Peyer's patch (tissue), 4 donors: ENCODE measurements at regions not wholly inside any gene's neighbourhood (a gene's known extent, or its start where the extent isn't known, plus 50 kb on each side); places are given as distances from the start of the nearest gene placed in this dataset.
"Not testable (repeated sequence)": the region's sequence is repeated elsewhere in the genome, so short reads cannot be mapped to it uniquely, and the experiment has no call there.

Experiments used
- DNase-seq, 3 donors: peaks; one replicate each; pipeline ENCODE4 v3.0.0-alpha.2; 2017 to 2019
- H3K27ac ChIP-seq, 4 donors: fragments of 200-600 bp; sonication (generic); one replicate each; pipeline ENCODE4 v1.5.1; 2016 to 2019
- H3K27me3 ChIP-seq, 2 donors: fragments of 200-600 bp; sonication (generic); one replicate each; pipeline ENCODE4 v1.5.1; 2019
- H3K36me3 ChIP-seq, 3 donors: fragments of 200-600 bp; sonication (generic); one replicate each; pipeline ENCODE4 v1.5.1; 2016 to 2019
- H3K4me1 ChIP-seq, 4 donors: fragments of 200-600 bp; sonication (generic); one replicate each; pipeline ENCODE4 v1.5.1; 2016 to 2019
- H3K4me3 ChIP-seq, 4 donors: fragments of 200-600 bp; sonication (generic); 1 replicate in 3 of 4; 2 replicates in 1 of 4; pipeline ENCODE4 v1.5.1; 2016 to 2019; ENCODE audit warnings: mild to moderate bottlenecking in 1 of 4
- H3K9me3 ChIP-seq, 4 donors: fragments of 200-600 bp; sonication (generic); one replicate each; pipeline ENCODE4 v1.5.1; 2016 to 2019; ENCODE audit warnings: mild to moderate bottlenecking in 1 of 4
- CTCF ChIP-seq, 6 experiments: fragments of 450-650 bp in 4 of 6; fragments of 200-600 bp in 2 of 6; sonication (generic) in 1 of 6; IDR thresholded peaks; one replicate each; pipeline ENCODE4 v1.5.1; 2017 to 2019; ENCODE audit warnings: antibody characterized with exemption in 6 of 6, mild to moderate bottlenecking in 3 of 6, moderate library complexity in 1 of 6
- POLR2A ChIP-seq, 2 donors: fragments of 450-650 bp; IDR thresholded peaks; one replicate each; pipeline ENCODE4 v1.5.1; 2017; ENCODE audit warnings: antibody characterized with exemption in 2 of 2, mild to moderate bottlenecking in 2 of 2, moderate library complexity in 2 of 2

GRCh38 chr17:77038884-77039555 lies 101.7 kb upstream of the SEC14L1 start:
- Histone ChIP-seq H3K27ac (no peak overlapping the region), H3K4me1 (no peaks in the 10 kb centered on the region), H3K4me3 (no peak overlapping the region), H3K9me3 (no peaks in the 10 kb centered on the region), H3K27me3 (no peaks in the 10 kb centered on the region), H3K36me3 (no peaks in the 10 kb centered on the region)
- DNase-seq, result no peak
- TF ChIP-seq CTCF (IDR thresholded peaks at IDR 0.05) (no peak), POLR2A (IDR thresholded peaks at IDR 0.05) (no peak)

- no peak for DNase-seq
Measured at GRCh38 chr17:77042476-77043231, 98.1 kb upstream of the SEC14L1 start.

GRCh38 chr17:77045441-77046041 lies 95.2 kb upstream of the SEC14L1 start:
- Histone ChIP-seq H3K4me3 (no peak overlapping the region), H3K27ac (no peak overlapping the region), H3K9me3 (no peaks in the 10 kb centered on the region), H3K4me1 (no peaks in the 10 kb centered on the region), H3K36me3 (no peaks in the 10 kb centered on the region), H3K27me3 (no peaks in the 10 kb centered on the region)
- no peak for TF ChIP-seq POLR2A (IDR thresholded peaks at IDR 0.05)
- no peak for TF ChIP-seq CTCF (IDR thresholded peaks at IDR 0.05)
- no peak for DNase-seq

More at GRCh38 chr17:77042476-77043231, 98.1 kb upstream of the SEC14L1 start:
- Histone ChIP-seq H3K4me3 (no peak overlapping the region), H3K27me3 (no peaks in the 10 kb centered on the region), H3K36me3 (no peaks in the 10 kb centered on the region), H3K27ac (no peak overlapping the region), H3K4me1 (no peaks in the 10 kb centered on the region), H3K9me3 (no peaks in the 10 kb centered on the region)
- TF ChIP-seq CTCF (IDR thresholded peaks at IDR 0.05) (no peak), POLR2A (IDR thresholded peaks at IDR 0.05) (no peak)

GRCh38 chr17:77049440-77049839 lies 91.3 kb upstream of the SEC14L1 start:
- Histone ChIP-seq H3K9me3 (no peaks in the 10 kb centered on the region), H3K27me3 (no peaks in the 10 kb centered on the region), H3K4me1 (no peaks in the 10 kb centered on the region), H3K27ac (no peak overlapping the region), H3K4me3 (no peak overlapping the region), H3K36me3 (no peaks in the 10 kb centered on the region)
- DNase-seq, result no peak
- TF ChIP-seq POLR2A (IDR thresholded peaks at IDR 0.05), result no peak
- TF ChIP-seq CTCF (IDR thresholded peaks at IDR 0.05), result no peak

- not testable (repeated sequence) for H3K27me3 ChIP-seq, H3K9me3 ChIP-seq, H3K4me1 ChIP-seq, H3K4me3 ChIP-seq, H3K27ac ChIP-seq, H3K36me3 ChIP-seq, DNase-seq
Measured at GRCh38 chr17:77050901-77051300, 89.9 kb upstream of the SEC14L1 start.

- no peak for DNase-seq
- Histone ChIP-seq H3K4me3 (no peak overlapping the region), H3K9me3 (no peaks in the 10 kb centered on the region), H3K36me3 (no peaks in the 10 kb centered on the region), H3K27ac (no peak overlapping the region), H3K27me3 (no peaks in the 10 kb centered on the region), H3K4me1 (no peaks in the 10 kb centered on the region)
- no peak for TF ChIP-seq CTCF (IDR thresholded peaks at IDR 0.05)
- TF ChIP-seq POLR2A (IDR thresholded peaks at IDR 0.05), result no peak
Measured at GRCh38 chr17:77054936-77055335, 85.8 kb upstream of the SEC14L1 start.
